Urinary bladder (tissue), 3 donors: ENCODE measurements at regions not wholly inside any gene's neighbourhood (a gene's known extent, or its start where the extent isn't known, plus 50 kb on each side); places are given as distances from the start of the nearest gene placed in this dataset.

Experiments
- DNase-seq: peaks from one replicate; pipeline ENCODE4 v3.0.0-alpha.2; 2015; ENCODE audit errors: extremely low spot score
- H3K27ac ChIP-seq: one replicate; pipeline ENCODE4 v1.5.1; 2013; ENCODE audit warnings: low read depth, mild to moderate bottlenecking, moderate library complexity
- H3K36me3 ChIP-seq: one replicate; pipeline ENCODE4 v1.6.1; 2013; ENCODE audit warnings: mild to moderate bottlenecking, moderate library complexity; ENCODE audit not compliant: insufficient read depth
- H3K4me1 ChIP-seq: one replicate; pipeline ENCODE4 v1.6.1; 2013; ENCODE audit warnings: mild to moderate bottlenecking, moderate library complexity; ENCODE audit not compliant: insufficient read depth
- H3K4me3 ChIP-seq: one replicate; pipeline ENCODE4 v1.5.1; 2013; ENCODE audit warnings: low read depth, low read length
- WGBS: extraction: QIAGEN DNeasy Blood & Tissue Kit; methylation state at CpG from one replicate; pipeline ENCODE4 v1.1.7; 2013; 5-methylcytosine and 5-hydroxymethylcytosine counted together
- donor health status: healthy with polysubstance abuse.
- donor health status: healthy.

- H3K27ac ChIP-seq, result no peak overlapping the region
- no peaks in the 10 kb centered on the region for H3K36me3 ChIP-seq
- H3K4me1 ChIP-seq, result no peaks in the 10 kb centered on the region
- DNase-seq, result no peak
- no peak overlapping the region for H3K4me3 ChIP-seq
Measured at GRCh38 chr15:93722165-93722564, 509.2 kb upstream of the MCTP2 start.

GRCh38 chr15:93720607-93721006, 510.8 kb upstream of the MCTP2 start:
- no peak overlapping the region for H3K27ac ChIP-seq
- DNase-seq, result no peak
- 77% methylated on average over 3 of the region's 3 CpGs for WGBS
- no peaks in the 10 kb centered on the region for H3K36me3 ChIP-seq
- H3K4me1 ChIP-seq, result no peaks in the 10 kb centered on the region
- H3K4me3 ChIP-seq, result no peak overlapping the region

- no peaks in the 10 kb centered on the region for H3K36me3 ChIP-seq
- no peak overlapping the region for H3K27ac ChIP-seq
- no peak for DNase-seq
- 93% methylated on average over 2 of the region's 2 CpGs for WGBS
- no peak overlapping the region for H3K4me3 ChIP-seq
- no peaks in the 10 kb centered on the region for H3K4me1 ChIP-seq
Measured at GRCh38 chr15:93719921-93720351, 511.4 kb upstream of the MCTP2 start.

- 65% methylated on average over 5 of the region's 5 CpGs for WGBS
- H3K4me1 ChIP-seq, result no peaks in the 10 kb centered on the region
Measured at GRCh38 chr15:93716615-93717231, 514.6 kb upstream of the MCTP2 start.

GRCh38 chr15:93709708-93710107, 521.7 kb upstream of the MCTP2 start:
- 86% methylated on average over 1 of the region's 1 CpG for WGBS

More at GRCh38 chr15:93716615-93717231, 514.6 kb upstream of the MCTP2 start:
- Histone ChIP-seq H3K4me3 (no peak overlapping the region), H3K36me3 (no peaks in the 10 kb centered on the region), H3K27ac (no peak overlapping the region)
- DNase-seq, result no peak

GRCh38 chr15:93708724-93709445, 522.5 kb upstream of the MCTP2 start:
- Histone ChIP-seq H3K27ac (no peak overlapping the region), H3K36me3 (no peaks in the 10 kb centered on the region), H3K4me1 (no peaks in the 10 kb centered on the region), H3K4me3 (no peak overlapping the region)
- 71% methylated on average over 6 of the region's 6 CpGs for WGBS
- DNase-seq, result no peak

More at GRCh38 chr15:93709708-93710107, 521.7 kb upstream of the MCTP2 start:
- Histone ChIP-seq H3K4me3 (no peak overlapping the region), H3K4me1 (no peaks in the 10 kb centered on the region), H3K36me3 (no peaks in the 10 kb centered on the region), H3K27ac (no peak overlapping the region)
- peak; percentile 36 for DNase-seq

- H3K36me3 ChIP-seq, result no peaks in the 10 kb centered on the region
- H3K4me1 ChIP-seq, result no peaks in the 10 kb centered on the region
- H3K27ac ChIP-seq, result no peak overlapping the region
- no peak for DNase-seq
- no peak overlapping the region for H3K4me3 ChIP-seq
- WGBS, result 60% methylated on average over 5 of the region's 5 CpGs
Measured at GRCh38 chr15:93707751-93708150, 523.6 kb upstream of the MCTP2 start.

GRCh38 chr15:93706495-93707292, 524.7 kb upstream of the MCTP2 start:
- no peak overlapping the region for H3K27ac ChIP-seq
- DNase-seq, result no peak
- H3K4me3 ChIP-seq, result no peak overlapping the region

GRCh38 chr15:93705753-93706455, 525.5 kb upstream of the MCTP2 start:
- no peak for DNase-seq
- WGBS, result 77% methylated on average over 7 of the region's 7 CpGs
- Histone ChIP-seq H3K4me1 (no peaks in the 10 kb centered on the region), H3K4me3 (no peak overlapping the region), H3K27ac (no peak overlapping the region), H3K36me3 (no peaks in the 10 kb centered on the region)

More at GRCh38 chr15:93706495-93707292, 524.7 kb upstream of the MCTP2 start:
- Histone ChIP-seq H3K36me3 (no peaks in the 10 kb centered on the region), H3K4me1 (no peaks in the 10 kb centered on the region)
- WGBS, result 71% methylated on average over 7 of the region's 7 CpGs

GRCh38 chr15:93703092-93703739, 528.1 kb upstream of the MCTP2 start:
- H3K4me3 ChIP-seq, result no peak overlapping the region
- 64% methylated on average over 2 of the region's 2 CpGs for WGBS

GRCh38 chr15:93700051-93700450, 531.3 kb upstream of the MCTP2 start:
- 91% methylated on average over 1 of the region's 1 CpG for WGBS
- H3K27ac ChIP-seq, result no peak overlapping the region
- no peak for DNase-seq
- no peaks in the 10 kb centered on the region for H3K36me3 ChIP-seq
- no peaks in the 10 kb centered on the region for H3K4me1 ChIP-seq
- no peak overlapping the region for H3K4me3 ChIP-seq

More at GRCh38 chr15:93703092-93703739, 528.1 kb upstream of the MCTP2 start:
- Histone ChIP-seq H3K4me1 (no peaks in the 10 kb centered on the region), H3K36me3 (no peaks in the 10 kb centered on the region), H3K27ac (no peak overlapping the region)
- DNase-seq, result no peak

- Histone ChIP-seq H3K4me3 (no peak overlapping the region), H3K36me3 (no peaks in the 10 kb centered on the region), H3K4me1 (no peaks in the 10 kb centered on the region), H3K27ac (no peak overlapping the region)
- 41% methylated on average over 2 of the region's 2 CpGs for WGBS
- no peak for DNase-seq
Measured at GRCh38 chr15:93694033-93694432, 537.3 kb upstream of the MCTP2 start.

GRCh38 chr15:93683651-93684050, 547.7 kb upstream of the MCTP2 start:
- 77% methylated on average over 1 of the region's 1 CpG for WGBS
- Histone ChIP-seq H3K27ac (no peak overlapping the region), H3K36me3 (no peaks in the 10 kb centered on the region), H3K4me1 (no peaks in the 10 kb centered on the region), H3K4me3 (no peak overlapping the region)
- no peak for DNase-seq
